ENCODE measurements at regions not wholly inside any gene's neighbourhood (a gene's known extent, or its start where the extent isn't known, plus 50 kb on each side); places are given as distances from the start of the nearest gene placed in this dataset.

DNA sequence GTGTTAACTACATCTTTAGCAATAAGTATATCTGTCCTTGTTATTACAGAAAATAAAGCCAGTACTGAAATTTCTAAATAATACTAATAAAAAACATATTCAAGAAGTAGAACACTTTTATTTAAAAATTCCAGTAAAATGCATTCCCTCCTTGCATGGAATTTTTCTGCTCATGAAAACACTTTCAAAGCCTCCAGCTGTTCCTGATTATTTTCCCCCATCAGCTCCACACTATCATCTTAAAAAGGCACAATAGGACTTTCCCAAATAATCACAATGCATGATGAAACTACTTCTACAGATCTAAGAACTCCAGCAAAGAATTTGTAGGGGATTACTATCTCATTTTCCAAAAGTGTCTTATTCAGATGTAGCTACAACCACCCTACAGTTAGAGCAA lies 162.6 kb upstream of the USP25 start:
- no peak overlapping the region for H3K27ac ChIP-seq (replicated peaks)
- no peak for DNase-seq (ENCODE audit: low read depth in 1 of 2, low spot score in 1 of 2)
- TF ChIP-seq, protein P1, sequence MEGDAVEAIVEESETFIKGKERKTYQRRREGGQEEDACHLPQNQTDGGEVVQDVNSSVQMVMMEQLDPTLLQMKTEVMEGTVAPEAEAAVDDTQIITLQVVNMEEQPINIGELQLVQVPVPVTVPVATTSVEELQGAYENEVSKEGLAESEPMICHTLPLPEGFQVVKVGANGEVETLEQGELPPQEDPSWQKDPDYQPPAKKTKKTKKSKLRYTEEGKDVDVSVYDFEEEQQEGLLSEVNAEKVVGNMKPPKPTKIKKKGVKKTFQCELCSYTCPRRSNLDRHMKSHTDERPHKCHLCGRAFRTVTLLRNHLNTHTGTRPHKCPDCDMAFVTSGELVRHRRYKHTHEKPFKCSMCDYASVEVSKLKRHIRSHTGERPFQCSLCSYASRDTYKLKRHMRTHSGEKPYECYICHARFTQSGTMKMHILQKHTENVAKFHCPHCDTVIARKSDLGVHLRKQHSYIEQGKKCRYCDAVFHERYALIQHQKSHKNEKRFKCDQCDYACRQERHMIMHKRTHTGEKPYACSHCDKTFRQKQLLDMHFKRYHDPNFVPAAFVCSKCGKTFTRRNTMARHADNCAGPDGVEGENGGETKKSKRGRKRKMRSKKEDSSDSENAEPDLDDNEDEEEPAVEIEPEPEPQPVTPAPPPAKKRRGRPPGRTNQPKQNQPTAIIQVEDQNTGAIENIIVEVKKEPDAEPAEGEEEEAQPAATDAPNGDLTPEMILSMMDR (IDR thresholded peaks at IDR 0.05; ENCODE audit: insufficient read depth, low read length), result no peak
- no peak for TF ChIP-seq POLR2AphosphoS5 (IDR thresholded peaks at IDR 0.05; ENCODE audit: low read depth)
- TF ChIP-seq SPI1 (IDR thresholded peaks at IDR 0.05; ENCODE audit: borderline replicate concordance, low read depth), result no peak
- no peak for TF ChIP-seq GABPA (IDR thresholded peaks at IDR 0.05; ENCODE audit: low read depth)
- no peak for TF ChIP-seq REST (IDR thresholded peaks at IDR 0.05; ENCODE audit: insufficient replicate concordance, low read depth)

GRCh38 chr21:15568516-15568915 lies 161.3 kb upstream of the USP25 start:
- no peak for TF ChIP-seq REST (IDR thresholded peaks at IDR 0.05; ENCODE audit: insufficient replicate concordance, low read depth)
- TF ChIP-seq GABPA (IDR thresholded peaks at IDR 0.05; ENCODE audit: low read depth), result no peak
- TF ChIP-seq SPI1 (IDR thresholded peaks at IDR 0.05; ENCODE audit: borderline replicate concordance, low read depth), result no peak
- no peak for TF ChIP-seq POLR2AphosphoS5 (IDR thresholded peaks at IDR 0.05; ENCODE audit: low read depth)
- TF ChIP-seq, protein P1 (IDR thresholded peaks at IDR 0.05; ENCODE audit: insufficient read depth, low read length), result no peak
- H3K27ac ChIP-seq (replicated peaks), result no peak overlapping the region
- no peaks in the 10 kb centered on the region for H3K27me3 ChIP-seq (ENCODE audit: insufficient read depth, poor library complexity, severe bottlenecking)
- DNase-seq (ENCODE audit: low read depth in 1 of 2, low spot score in 1 of 2), result no peak
- H3K4me3 ChIP-seq (replicated peaks; ENCODE audit: insufficient read depth, low read length), result no peak overlapping the region

More for the DNA sequence above, 162.6 kb upstream of the USP25 start:
- Histone ChIP-seq H3K4me3 (replicated peaks; ENCODE audit: insufficient read depth, low read length) (no peak overlapping the region), H3K27me3 (ENCODE audit: insufficient read depth, poor library complexity, severe bottlenecking) (no peaks in the 10 kb centered on the region)

GRCh38 chr21:15586752-15587427 lies 142.9 kb upstream of the USP25 start:
- H3K27me3 ChIP-seq (ENCODE audit: insufficient read depth, poor library complexity, severe bottlenecking), result no peaks in the 10 kb centered on the region
- no peak overlapping the region for H3K4me3 ChIP-seq (replicated peaks; ENCODE audit: insufficient read depth, low read length)
- TF ChIP-seq, protein P1 (IDR thresholded peaks at IDR 0.05; ENCODE audit: insufficient read depth, low read length), result no peak
- no peak for TF ChIP-seq POLR2AphosphoS5 (IDR thresholded peaks at IDR 0.05; ENCODE audit: low read depth)
- no peak for TF ChIP-seq GABPA (IDR thresholded peaks at IDR 0.05; ENCODE audit: low read depth)
- TF ChIP-seq REST (IDR thresholded peaks at IDR 0.05; ENCODE audit: insufficient replicate concordance, low read depth), result no peak
- no peak for TF ChIP-seq SPI1 (IDR thresholded peaks at IDR 0.05; ENCODE audit: borderline replicate concordance, low read depth)
- no peak for DNase-seq (ENCODE audit: low read depth in 1 of 2, low spot score in 1 of 2)
- no peak overlapping the region for H3K27ac ChIP-seq (replicated peaks)
